GM19238 (cell line): ENCODE measurements at regions not wholly inside any gene's neighbourhood (a gene's known extent, or its start where the extent isn't known, plus 50 kb on each side); places are given as distances from the start of the nearest gene placed in this dataset.

Experiments used
- DNase-seq: peaks from one replicate; pipeline ENCODE4 v3.0.0; 2011; ENCODE audit warnings: low spot score; ENCODE audit not compliant: insufficient read length

- no peak for DNase-seq
Measured at GRCh38 chr2:217098435-217098834, 238.6 kb upstream of the TNP1 start.

DNA sequence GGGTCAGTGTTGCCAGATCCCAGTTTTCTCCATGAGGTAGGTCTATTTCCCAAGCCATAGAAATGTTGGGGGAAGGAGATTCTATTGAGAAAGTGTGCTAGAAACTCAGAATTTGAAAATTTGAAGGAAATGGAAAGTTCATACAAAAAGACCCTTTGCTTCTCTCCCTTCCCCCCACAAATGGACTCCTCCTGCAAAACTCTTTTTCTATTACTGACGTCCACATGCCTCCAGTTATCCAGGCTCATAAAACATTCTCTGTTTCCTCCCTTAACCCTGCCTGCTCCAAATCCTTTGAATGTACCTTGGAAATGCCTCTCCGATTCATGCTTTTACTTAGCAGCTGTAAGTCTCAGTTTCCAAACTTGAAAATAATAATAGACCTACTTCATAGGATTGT lies 237.5 kb upstream of the TNP1 start:
- DNase-seq = no peak

GRCh38 chr2:217096474-217097225 lies 236.8 kb upstream of the TNP1 start:
- DNase-seq = no peak

GRCh38 chr2:217095511-217096205 lies 235.8 kb upstream of the TNP1 start:
- no peak for DNase-seq

GRCh38 chr2:217092710-217093379 lies 233.0 kb upstream of the TNP1 start:
- no peak for DNase-seq

DNA sequence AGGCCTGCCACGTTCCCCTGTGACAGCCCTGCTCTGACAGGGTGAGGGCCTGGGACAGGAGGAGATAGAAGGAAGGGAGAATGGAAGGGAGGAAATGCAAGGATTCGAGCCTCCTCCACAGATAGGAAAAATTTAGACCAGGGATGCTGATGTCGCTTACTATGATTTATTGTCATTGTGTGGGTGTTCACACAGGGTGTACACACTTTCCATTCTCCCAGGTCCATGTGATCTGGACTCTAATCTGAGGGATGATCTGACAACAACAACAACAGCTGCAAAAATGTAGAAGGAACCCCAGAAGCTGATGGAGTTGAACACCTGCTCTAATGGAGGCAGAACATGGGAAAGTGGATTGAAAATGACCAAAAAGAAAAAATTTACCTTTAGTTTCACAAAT lies 231.7 kb upstream of the TNP1 start:
- DNase-seq = no peak

DNA sequence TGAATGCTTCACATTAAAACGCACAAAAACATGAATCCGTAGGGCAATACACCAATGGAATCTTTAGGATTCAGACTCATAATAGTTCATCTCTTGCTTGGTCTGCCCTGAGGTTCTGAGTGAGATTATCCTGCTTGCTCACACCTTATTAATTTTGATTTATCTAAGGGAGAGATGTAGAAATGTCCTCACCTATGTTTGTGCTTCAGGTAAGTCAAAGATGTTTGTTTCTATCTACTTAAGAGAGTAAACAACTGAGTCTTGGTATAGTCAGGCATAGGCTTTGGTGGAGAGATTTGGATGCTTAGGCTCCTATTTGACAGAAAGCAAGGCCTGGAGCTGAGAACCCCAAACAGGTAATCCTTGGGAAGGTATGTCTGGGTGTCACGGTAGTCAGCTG lies 231.0 kb upstream of the TNP1 start:
- no peak for DNase-seq

- DNase-seq = peak; percentile 35
Measured at GRCh38 chr2:217090024-217090473, 230.2 kb upstream of the TNP1 start.

- no peak for DNase-seq
Measured at GRCh38 chr2:217086718-217087117, 226.9 kb upstream of the TNP1 start.

GRCh38 chr2:217086038-217086522 lies 226.2 kb upstream of the TNP1 start:
- no peak for DNase-seq

DNA sequence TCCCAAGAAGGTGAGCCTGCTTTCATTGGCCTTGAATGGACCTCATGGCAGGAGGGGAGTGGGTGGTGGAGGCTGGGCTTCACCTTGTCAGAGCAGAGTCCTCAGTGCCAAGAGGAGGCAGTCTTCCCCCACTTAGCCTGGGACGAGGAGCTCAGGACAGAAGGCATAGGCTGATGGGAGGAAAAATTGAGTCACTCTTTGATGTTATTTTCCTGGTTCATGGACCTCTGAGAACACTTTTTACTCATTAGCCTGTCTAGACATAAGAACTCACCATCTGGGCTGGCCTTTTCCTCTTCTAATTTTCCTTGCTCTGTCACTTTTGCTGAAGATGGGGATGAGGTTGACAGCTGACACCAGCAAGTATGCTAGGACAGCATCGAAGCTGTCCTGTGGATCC lies 225.7 kb upstream of the TNP1 start:
- DNase-seq = no peak

DNA sequence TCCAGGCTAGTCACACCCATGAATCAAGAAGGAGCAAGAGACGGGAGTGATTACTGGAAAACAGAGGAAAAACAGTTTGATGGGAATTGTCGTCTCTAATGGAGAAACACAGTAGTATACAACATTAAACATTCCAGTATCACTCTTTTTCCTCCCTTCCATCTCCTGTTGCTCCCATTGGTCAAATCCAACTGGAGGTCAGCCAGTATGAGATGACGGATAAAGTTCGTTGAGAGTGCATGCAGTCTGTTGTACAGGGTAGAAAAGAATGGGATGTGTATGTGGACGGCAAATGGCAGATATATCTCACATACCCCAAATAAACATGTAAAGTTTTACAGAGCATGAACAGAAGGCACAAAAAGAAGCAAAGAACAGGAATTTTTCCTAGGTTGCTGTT lies 221.9 kb upstream of the TNP1 start:
- no peak for DNase-seq

DNA sequence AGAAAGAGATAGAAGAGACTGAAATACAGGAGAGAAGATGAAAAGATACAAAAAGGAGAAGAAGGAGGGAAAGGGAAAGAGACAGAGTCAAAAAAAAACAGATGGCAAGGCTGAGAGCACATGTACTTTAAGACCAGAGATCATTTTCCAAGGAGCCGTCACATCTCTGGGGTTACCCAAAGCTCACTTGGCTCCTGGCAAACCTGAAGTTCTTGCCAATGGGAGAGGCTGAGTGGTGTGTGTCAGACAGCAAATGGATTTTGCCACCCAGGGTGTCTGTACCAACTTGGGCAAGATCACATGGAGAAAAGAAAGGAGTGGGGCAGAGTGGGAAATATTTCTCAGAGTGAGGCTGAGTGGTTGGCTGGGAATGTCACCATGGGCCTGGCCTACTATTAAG lies 219.3 kb upstream of the TNP1 start:
- no peak for DNase-seq

GRCh38 chr2:217077831-217078407 lies 218.1 kb upstream of the TNP1 start:
- no peak for DNase-seq

DNA sequence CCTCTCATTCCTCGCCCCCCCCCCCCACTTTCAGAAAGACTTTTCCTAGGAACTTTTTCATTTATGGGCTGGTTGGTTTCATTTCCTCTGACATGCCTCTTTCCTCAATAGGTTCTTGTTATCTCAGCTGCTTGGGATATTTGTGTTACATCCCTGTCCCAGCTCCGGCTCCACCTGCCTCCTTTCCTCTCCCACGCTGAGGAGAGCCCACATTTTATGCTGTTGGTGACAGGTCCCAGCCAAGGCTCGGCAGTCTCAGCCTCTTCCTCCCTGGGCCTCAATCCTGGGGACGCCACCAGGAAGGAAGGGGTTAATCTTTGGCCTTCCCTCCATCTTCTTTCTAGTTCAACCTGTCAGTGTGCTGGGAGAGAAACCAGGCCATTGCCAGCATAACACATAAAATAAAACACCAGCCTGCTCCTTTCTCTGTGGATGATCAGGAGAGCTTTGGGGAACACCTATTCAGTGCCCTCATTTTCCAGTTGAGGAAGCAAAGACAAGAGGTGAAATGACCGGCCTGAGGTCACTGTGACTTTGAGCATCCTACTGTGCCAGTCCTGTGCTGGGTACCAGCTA lies 216.9 kb upstream of the TNP1 start:
- DNase-seq = no peak

DNA sequence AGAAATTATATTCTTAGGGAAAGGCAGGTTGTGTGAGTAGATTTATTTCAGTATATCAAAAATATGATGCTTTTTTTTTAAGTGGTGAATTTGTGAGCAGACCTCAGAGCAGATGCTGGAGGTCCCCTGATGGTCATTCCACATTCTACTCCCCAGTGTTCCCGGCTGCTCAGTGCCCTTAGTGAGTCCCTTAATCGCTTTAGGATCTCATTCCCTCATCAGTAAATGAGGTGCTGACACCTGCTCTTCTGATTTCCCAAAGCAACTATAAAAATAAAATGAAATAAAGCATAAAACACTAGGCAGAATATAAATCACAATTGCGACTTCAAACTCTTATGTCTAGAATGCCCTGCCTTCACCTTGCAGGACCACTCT lies 216.2 kb upstream of the TNP1 start:
- DNase-seq = no peak

- no peak for DNase-seq
Measured at GRCh38 chr2:217075268-217076057, 215.6 kb upstream of the TNP1 start.

GRCh38 chr2:217074576-217075255 lies 214.9 kb upstream of the TNP1 start:
- no peak for DNase-seq

GRCh38 chr2:217071416-217071815 lies 211.6 kb upstream of the TNP1 start:
- no peak for DNase-seq

- DNase-seq = no peak
Measured at GRCh38 chr2:217070611-217071010, 210.7 kb upstream of the TNP1 start.
